ENCODE measurements at regions not wholly inside any gene's neighbourhood (a gene's known extent, or its start where the extent isn't known, plus 50 kb on each side); places are given as distances from the start of the nearest gene placed in this dataset.
"Not testable (repeated sequence)": the region's sequence is repeated elsewhere in the genome, so short reads cannot be mapped to it uniquely, and the experiment has no call there.

GRCh38 chrY:15903524-15903923, 1379.2 kb downstream of the NLGN4Y start:
- not testable (repeated sequence) for TF ChIP-seq POLR2A, CTCF (IDR thresholded peaks at IDR 0.05)

Measured in heart left ventricle (tissue), 13 donors.